Embryonic facial prominence (tissue), 1 donor: ENCODE measurements at regions not wholly inside any gene's neighbourhood (a gene's known extent, or its start where the extent isn't known, plus 50 kb on each side); places are given as distances from the start of the nearest gene placed in this dataset.
"Not testable (repeated sequence)": the region's sequence is repeated elsewhere in the genome, so short reads cannot be mapped to it uniquely, and the experiment has no call there.

Experiments
- DNase-seq: peaks from one replicate; pipeline ENCODE4 v3.0.0-alpha.2; 2016; ENCODE audit errors: extremely low spot score

DNA sequence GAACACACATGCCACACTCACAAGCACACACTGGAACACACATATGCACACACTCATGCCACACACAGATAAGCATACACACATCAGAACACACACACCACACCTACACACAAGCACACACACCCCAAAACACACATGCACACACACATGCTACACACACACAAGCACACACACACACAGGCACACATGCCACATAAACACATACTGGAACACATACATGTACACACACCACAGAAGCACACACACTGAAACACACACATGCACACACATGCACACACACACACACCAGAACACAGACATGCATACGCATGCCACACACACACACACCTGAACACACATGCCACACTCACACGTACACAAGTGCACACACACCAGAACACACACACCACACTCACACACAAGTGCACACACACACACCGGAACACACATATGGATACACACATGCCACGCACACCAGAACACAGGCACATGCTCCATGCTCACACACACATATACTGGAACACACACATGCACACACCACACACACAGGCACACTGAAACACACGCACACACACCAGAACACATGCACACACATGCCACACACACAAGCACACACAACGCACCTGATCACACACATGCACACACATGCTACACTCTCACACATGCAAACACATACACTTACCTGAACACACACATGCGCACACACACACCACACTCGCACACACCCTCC is 78.0 kb upstream of the IRX4 start:
- no peak for DNase-seq

GRCh38 chr5:1959725-1960581 is 77.2 kb upstream of the IRX4 start:
- DNase-seq, result no peak

DNA sequence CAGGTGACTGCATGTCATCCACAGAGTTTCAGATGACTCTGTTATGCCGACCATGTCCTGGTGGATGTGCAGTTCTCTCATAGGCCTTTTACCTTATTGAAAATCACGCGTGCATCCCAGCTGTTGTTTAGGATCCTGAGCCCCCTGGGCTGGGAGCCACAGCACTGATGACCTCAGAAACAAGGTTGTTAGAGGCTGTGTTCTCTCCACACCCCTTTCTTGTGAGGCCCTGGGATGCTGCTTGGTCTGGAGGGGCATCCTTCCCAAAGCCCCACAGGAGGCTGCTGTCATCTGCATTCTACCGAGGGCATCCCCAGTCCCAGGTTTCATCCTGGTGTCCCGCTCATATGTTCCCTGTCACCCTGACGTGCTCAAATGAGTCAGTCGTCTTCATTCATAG is 76.5 kb upstream of the IRX4 start:
- no peak for DNase-seq

DNA sequence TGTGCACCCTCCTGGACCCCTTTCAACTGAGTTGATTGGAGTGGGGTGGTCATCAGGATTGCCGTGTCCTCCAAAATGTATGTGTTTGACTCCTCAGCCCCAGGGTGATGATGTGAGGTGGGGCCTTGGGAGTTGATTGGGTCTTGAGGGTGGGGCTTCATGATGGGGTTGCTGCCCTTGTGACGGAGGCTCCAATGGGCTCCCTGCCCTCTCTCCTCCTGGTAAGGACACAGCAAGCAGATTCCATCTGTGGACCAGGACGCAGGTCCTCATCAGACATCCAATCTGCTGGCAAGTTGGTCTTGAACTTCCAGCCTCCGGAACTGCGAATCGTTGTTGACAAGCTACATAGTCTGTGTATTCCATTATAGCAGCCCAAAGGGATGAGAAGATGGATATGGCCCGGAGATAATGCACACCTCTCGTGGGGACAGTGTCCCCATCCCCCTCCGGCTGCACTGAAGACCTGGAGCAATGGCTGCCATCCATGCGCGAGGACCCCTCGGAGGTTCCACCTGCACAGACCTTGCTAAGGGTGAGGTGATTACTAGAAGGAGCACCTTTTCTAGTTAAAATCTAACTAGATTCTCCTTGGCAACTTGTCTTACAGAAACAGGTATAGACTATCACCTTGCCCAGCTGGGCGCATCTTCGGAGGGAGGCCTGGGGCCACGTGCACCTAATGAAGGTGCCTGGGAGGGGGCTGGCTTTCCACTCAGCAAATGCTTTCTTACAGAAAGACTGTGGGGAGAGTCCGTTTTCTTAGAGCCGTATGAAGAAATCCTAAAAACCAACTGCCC is 75.7 kb upstream of the IRX4 start:
- no peak for DNase-seq

DNA sequence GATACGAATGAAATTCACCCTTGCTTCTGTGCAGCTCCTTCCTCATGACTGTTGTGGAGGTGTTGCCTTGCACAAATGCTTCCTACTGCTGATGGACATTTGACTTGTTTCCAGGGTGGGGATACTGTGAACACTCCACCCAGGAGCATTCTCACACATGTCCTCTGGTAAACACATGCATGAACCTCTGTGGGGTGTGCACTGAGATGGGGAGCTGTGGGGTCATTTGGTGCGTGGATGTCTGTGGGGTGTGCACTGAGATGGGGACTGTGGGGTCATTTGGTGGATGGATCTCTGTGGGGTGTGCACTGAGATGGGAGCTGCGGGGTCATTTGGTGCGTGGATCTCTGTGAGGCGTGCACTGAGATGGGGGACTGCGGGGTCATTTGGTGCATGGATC is 72.9 kb upstream of the IRX4 start:
- no peak for DNase-seq

GRCh38 chr5:1953710-1954109 is 71.0 kb upstream of the IRX4 start:
- DNase-seq, result not testable (repeated sequence)

DNA sequence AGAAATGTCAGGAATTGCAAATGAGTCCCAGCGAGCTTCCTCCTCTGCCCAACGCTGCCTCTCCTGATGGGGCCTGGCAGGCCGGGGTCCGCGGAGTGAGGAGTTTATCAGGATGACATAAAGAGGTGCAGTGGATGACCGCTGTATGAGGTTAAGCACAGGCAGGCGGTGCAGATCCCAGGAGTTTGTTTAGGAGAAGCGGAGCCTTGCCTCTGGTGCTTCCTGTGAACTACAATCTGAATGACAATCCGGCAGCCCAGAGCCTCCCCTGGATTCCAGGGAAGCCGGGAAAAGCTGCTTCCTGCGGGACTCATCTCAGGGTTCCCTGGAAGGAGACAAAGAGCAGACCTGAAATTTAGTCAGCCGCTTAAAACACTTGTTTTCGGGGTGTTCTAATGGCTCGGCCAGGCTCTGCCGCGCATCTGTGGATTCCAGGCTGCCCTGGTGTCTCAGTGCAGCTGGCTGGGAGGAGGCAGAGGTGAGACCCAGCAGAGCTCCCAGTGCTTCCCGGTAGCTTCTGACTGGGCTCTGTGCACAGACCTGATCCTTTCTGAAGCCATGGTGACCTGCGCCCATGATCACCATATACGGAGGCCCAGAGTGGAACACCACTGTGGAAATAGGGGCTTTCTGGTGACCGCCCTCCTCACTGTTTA is 69.8 kb upstream of the IRX4 start:
- no peak for DNase-seq

DNA sequence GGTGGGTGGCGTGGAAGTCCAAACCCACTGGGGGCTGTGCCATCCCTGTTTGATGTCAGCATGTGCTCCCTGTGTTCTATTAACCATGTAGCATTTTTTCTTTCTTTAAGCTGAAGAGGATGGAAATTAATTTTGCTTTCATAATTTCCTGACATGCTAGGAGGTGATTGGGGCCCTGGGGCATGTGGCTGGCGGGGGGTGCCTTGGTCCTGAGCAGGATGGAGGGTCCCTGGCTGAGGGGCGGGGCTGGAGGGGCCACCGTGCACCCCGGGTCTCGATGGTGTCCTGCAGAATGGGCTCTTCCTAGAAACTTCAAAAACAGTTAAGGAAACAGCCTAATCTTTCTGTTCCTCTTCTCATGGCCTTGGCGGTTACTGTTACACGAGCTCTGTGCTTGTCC is 69.3 kb upstream of the IRX4 start:
- DNase-seq, result no peak

- DNase-seq, result no peak
Observed at GRCh38 chr5:1951165-1951816, 68.6 kb upstream of the IRX4 start.

- no peak for DNase-seq
Observed at GRCh38 chr5:1950708-1951103, 68.0 kb upstream of the IRX4 start.

DNA sequence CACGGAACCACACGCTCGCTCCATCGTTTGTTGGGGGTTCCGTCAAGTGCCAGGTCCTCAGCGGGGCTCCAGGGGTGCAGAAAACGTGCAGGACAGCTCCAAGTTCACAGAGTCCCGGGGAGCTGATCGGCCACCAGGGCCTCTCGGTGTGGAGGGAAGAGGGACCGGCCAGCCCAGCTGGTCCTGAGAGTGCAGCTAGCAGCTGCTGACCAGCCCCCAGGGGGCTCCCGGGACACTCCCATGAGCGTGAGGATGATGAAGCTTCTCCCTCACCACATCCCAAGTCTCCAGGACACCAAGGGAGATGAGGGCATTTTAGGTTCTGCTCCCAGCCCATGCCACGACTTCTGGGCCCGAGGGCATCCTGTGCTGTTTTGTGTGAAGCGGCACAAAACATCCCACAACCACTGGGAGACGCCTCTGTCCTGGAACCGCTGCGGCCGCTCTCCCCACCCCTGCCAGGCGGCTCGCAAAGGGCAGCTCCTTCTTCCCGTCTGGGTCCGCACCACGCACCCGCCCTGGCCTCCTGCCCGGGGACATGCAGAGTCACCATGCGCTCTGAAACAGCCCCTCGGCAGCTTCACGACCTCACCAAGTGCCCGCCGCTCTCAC is 67.5 kb upstream of the IRX4 start:
- no peak for DNase-seq

DNA sequence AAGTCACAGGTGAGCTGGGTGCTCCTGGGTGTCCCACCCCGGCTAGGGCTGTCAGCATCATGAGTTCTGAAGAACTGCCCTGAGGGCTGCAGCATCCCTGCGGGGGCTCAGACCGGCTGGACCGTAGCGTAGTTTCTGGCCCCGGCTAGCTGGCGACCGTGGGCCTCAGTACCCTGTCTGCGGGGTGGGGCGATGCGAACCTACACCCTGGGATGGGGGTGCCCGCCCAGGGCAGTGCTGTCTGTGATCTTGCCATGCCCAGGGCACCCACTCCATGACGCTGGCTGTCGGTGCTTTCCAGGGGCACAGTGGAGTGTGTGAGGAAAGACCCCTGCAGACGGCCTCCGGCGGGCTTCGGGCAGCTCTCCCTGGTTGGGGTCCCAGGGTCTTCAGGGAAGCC is 66.5 kb upstream of the IRX4 start:
- DNase-seq, result no peak

GRCh38 chr5:1948663-1949191 is 66.0 kb upstream of the IRX4 start:
- DNase-seq, result no peak

GRCh38 chr5:1948111-1948510 is 65.4 kb upstream of the IRX4 start:
- no peak for DNase-seq

- DNase-seq, result no peak
Observed at GRCh38 chr5:1946776-1947175, 64.1 kb upstream of the IRX4 start.

DNA sequence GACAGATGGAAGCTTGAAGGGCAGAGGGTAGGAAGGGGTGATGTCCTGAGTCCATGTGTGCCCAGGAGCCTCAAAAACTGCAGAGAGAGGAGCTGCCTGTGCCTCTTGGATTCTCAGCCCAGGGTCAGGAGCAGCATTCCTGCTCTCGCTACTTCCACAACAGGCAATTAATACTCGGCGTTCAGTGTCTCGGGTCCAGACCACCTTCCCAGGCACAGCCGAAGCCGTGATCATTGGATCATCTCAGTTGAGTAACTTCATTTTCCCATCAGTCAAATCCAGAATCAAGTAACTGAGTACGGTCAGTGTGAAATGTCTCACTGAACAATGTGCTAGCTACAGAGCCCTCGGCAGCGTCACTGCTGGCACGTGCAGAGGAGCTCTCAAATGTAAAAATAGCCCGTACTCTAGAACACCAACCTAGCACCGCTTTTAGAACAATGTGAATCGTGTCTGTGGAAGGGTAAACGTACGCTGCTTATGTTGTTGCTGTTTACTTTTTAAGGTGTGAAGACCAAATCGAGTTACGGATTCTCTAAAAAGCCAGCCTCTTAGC is 63.5 kb upstream of the IRX4 start:
- DNase-seq, result no peak

DNA sequence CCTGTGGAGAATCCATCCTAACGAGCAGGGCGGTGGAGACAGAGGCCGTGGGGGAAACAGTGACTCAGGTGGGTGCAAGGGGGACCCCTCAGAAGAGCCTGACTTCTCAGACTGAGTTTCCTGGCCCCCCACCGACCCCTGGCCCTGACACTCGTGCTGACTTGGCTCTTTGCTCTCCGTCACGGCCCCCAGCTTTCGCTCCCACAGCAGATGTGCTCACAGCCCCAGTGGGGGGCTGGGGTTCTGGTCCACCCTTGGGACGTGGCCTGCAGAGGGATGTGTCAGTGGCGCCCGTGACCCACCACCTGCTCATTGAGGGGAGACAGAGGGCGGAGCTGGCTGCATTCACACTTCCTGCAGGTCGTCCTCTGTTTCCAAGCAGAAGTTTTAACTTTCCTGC is 62.9 kb upstream of the IRX4 start:
- no peak for DNase-seq

- no peak for DNase-seq
Observed at GRCh38 chr5:1944408-1944807, 61.7 kb upstream of the IRX4 start.

GRCh38 chr5:1943481-1943880 is 60.8 kb upstream of the IRX4 start:
- DNase-seq, result no peak

GRCh38 chr5:1942630-1943029 is 59.9 kb upstream of the IRX4 start:
- no peak for DNase-seq
